Ovary (tissue), 3 donors: ENCODE measurements at regions not wholly inside any gene's neighbourhood (a gene's known extent, or its start where the extent isn't known, plus 50 kb on each side); places are given as distances from the start of the nearest gene placed in this dataset.

Source experiments
- CTCF ChIP-seq, 3 donors: fragments of 450-650 bp in 2 of 3; fragments of 200-600 bp in 1 of 3; IDR thresholded peaks; one replicate each; pipeline versions ENCODE4 v1.5.1 to v1.8.0; 2016 to 2022; ENCODE audit warnings: antibody characterized with exemption in 3 of 3, mild to moderate bottlenecking in 1 of 3
- POLR2A ChIP-seq: fragments of 450-650 bp; IDR thresholded peaks from one replicate; pipeline ENCODE4 v1.6.1; 2017; ENCODE audit warnings: antibody characterized with exemption, mild to moderate bottlenecking, moderate library complexity
- donor health status: DM: no; HTN: no; CAD: no.

GRCh38 chr6:139738801-139739455 is 364.5 kb upstream of the CITED2 start:
- no peak for TF ChIP-seq POLR2A
- TF ChIP-seq CTCF (IDR thresholded peaks at IDR 0.05), result no peak
